Astrocyte of the cerebellum (primary cell): ENCODE measurements at regions not wholly inside any gene's neighbourhood (a gene's known extent, or its start where the extent isn't known, plus 50 kb on each side); places are given as distances from the start of the nearest gene placed in this dataset.

Experiments
- DNase-seq: peaks from one replicate; pipeline ENCODE4 v3.0.0-alpha.2; 2011; ENCODE audit warnings: low read depth
- H3K4me3 ChIP-seq: 2 replicates; pipeline ENCODE4 v1.5.1; 2011; ENCODE audit warnings: mild to moderate bottlenecking, low read depth, low read length, moderate library complexity
- CTCF ChIP-seq: IDR thresholded peaks from 2 replicates; pipeline ENCODE4 v1.5.1; 2012; ENCODE audit warnings: low read length, low read depth, moderate library complexity, mild to moderate bottlenecking; ENCODE audit errors: missing control alignments
- in situ Hi-C: cut with HindIII; loops from 2 replicates; pipeline ENCODE4 v1.10.0; 2017; ENCODE audit warnings: low sequenced_read_pairs

- in situ Hi-C loops, result no loop called here
- H3K4me3 ChIP-seq, result peak overlapping the region; percentile 71
- peak; percentile 96 for DNase-seq
- no peak for TF ChIP-seq CTCF
These were observed 223.4 kb upstream of the IL12A start for GRCh38 chr3:159765030-159765859.

GRCh38 chr3:159765860-159766294 is 222.8 kb upstream of the IL12A start:
- DNase-seq, result no peak
- TF ChIP-seq CTCF, result no peak
- in situ Hi-C loops, result no loop called here
- peak overlapping the region; percentile 71 for H3K4me3 ChIP-seq

GRCh38 chr3:159766563-159767185 is 222.0 kb upstream of the IL12A start:
- peak; percentile 64 for TF ChIP-seq CTCF
- in situ Hi-C loops, result no loop called here
- DNase-seq, result no peak

GRCh38 chr3:159770998-159771397 is 217.6 kb upstream of the IL12A start:
- no peak for DNase-seq
- TF ChIP-seq CTCF, result no peak
- in situ Hi-C loops, result no loop called here

More at GRCh38 chr3:159766563-159767185, 222.0 kb upstream of the IL12A start:
- H3K4me3 ChIP-seq, result peak overlapping the region; percentile 71

GRCh38 chr3:159771865-159772611 is 216.6 kb upstream of the IL12A start:
- no peak for DNase-seq
- no peak for TF ChIP-seq CTCF
- no peak overlapping the region for H3K4me3 ChIP-seq
- in situ Hi-C loops, result no loop called here

More at GRCh38 chr3:159770998-159771397, 217.6 kb upstream of the IL12A start:
- no peak overlapping the region for H3K4me3 ChIP-seq

- H3K4me3 ChIP-seq, result no peak overlapping the region
- DNase-seq, result no peak
- in situ Hi-C loops, result no loop called here
- no peak for TF ChIP-seq CTCF
These were observed 214.9 kb upstream of the IL12A start for GRCh38 chr3:159773706-159774105.
